HG03571 (cell line): ENCODE measurements at regions not wholly inside any gene's neighbourhood (a gene's known extent, or its start where the extent isn't known, plus 50 kb on each side); places are given as distances from the start of the nearest gene placed in this dataset.

Source experiments
- ATAC-seq: cut with Tn5 transposase; IDR thresholded peaks from one replicate; pipeline ENCODE4 v1.9.1; 2021; ENCODE audit not compliant: unreplicated experiment

- no peak for ATAC-seq
These were observed 172.8 kb downstream of the GATA3 start for GRCh38 chr10:8227246-8227645.

- no peak for ATAC-seq
These were observed 174.7 kb downstream of the GATA3 start for GRCh38 chr10:8229153-8229552.

DNA sequence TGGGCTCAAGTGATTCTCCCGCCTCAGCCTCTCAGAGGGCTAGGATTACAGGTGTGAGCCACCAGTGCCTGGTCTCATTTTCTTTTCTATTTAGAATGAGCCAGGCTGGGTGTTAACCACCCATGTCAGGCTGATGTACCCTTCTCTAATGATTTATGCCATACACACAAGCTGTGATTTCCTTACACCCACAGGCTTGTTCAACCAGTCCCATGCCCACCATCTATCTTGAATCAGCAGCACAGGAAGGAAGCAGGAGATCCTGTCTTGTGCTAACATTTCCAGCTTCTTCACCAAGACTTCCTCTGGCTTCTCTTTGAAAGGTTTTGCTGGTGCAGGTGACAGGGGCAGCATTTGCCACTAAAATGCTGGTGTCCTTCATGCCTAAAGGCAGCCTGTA lies 176.4 kb downstream of the GATA3 start:
- no peak for ATAC-seq

- ATAC-seq: no peak
These were observed 178.6 kb downstream of the GATA3 start for GRCh38 chr10:8233049-8233448.

DNA sequence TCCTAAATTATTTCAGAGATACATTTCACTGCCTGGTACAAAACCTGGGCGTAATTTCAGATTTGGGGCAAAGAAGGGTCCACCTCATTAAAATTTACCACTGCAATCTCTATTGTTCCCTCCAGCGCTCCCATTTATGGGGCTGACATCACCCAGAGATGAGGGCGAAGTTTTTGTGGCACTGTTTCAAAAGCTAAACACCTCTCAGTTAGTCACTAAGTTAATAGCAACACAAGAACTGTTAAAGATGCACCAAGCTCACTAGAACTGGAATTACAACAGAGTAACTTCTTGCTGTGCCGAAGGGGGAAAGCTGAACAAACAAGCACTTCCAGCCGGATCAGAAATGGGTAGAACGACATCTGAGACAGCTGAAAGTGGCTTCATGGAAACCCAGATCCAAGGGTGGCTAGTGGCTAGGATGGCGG lies 179.4 kb downstream of the GATA3 start:
- no peak for ATAC-seq

DNA sequence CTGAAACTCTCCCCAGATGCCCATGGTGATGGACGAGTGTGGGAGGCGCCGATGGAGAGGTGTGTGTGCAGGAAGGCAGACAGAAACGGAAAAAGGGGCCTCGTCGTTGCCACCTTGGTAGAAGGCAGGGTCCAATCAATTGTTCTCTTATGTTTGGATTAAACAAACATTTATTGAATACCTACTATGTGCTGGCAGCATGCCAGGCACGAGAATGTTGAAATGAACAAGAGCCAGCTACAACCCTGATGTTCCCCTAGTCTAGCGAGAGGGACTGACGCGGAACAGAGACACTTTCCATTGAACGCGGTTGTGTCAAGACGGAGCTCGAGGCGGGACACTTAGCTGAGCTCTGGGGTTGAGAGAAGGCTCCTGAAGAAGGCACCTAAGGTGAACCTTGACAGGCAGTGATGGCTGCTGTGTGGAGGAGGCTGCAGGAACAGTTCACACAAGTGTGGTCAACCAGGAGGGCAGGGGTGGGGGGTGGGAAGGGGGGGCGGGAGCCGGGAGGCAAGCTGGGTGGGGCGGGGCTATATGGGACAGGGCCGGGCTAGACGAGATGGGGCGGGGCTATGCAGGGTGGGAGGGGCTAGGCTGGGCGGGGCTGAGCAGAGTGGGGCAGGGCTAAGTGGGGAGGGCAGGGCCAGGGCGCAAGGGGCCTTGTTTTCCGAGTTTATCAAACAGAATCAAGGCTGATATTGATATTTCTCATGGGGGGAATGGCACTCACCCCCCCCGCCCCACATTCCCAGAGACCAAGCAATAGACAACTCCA lies 181.0 kb downstream of the GATA3 start:
- ATAC-seq: no peak

GRCh38 chr10:8238986-8239385 lies 184.5 kb downstream of the GATA3 start:
- ATAC-seq: no peak

DNA sequence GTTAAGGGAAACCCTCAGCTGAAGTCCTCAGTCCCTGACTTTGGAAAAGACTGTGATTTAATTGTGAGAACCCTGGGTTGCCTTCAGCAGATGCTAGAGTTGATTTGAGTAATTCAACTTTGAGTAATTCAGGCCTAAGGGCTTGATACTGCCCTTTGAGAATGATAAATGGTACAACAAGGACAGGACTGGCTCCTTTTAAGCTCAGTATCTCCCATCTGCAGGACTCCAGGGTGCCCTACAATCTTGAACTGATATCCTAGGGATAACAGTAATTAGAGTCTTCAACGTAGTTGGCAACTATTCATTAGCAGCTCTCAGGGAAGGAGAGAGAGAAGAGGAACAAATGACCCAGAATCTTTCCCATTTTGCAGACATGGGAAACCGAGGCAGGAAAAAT lies 186.4 kb downstream of the GATA3 start:
- no peak for ATAC-seq

DNA sequence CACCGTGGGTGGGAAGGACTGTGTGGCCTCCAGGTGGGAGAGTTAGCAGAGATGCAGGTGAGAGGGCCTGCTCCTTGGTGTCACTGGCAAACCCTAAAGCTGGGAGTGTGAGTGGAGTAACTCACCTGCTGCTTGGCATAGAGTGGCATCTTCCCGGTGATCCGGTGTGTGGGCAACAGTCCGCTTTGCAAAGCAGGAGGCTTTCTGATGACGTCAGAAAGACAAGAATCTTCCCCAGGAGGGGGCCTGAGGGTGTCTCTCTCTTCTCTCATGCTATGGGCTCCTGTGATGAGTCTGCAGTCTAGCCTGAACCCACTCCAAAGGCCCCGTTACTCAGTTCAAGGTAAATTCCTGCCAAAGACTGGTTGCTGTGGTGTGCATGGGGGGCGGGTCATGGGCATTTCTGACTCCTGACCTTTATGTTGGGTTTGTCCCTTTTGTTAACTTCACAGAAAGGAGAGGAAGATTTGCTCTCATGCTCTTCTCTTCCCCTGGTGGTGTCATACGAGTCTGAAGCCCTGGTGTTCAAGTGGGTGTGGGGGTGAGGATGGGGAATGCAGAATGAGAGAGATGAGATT lies 187.9 kb downstream of the GATA3 start:
- no peak for ATAC-seq

DNA sequence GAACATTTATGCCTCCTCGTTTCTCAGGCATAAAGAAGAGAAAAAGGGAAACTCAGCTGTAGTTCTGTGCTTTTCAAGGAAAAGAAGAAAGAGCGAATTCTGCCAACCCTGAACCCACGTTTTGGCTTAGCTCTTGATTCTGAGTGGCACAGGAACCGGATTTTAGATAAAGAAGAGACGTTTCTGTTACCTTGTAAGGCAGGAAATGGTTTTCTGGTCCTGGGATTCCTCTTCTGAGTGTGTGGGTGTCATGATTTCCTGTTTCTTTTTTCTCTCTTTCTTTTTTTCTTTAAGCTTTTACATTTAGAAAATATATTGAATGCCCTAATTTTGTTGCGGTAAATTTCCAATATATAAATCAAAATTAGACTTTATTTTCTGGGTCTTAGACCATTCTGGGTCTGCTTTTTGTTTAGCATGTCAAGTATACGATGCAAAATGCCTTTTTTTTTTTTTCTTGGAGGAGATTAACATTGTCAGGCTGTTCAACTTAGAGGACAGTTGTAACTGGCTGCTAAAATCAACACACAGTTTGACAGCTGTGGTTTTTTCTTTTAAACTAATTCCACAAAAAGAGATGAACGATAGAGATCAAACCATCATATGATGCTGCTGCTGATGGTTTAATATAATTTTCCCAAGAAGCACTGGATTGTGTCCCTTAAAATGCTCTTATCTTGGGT lies 190.8 kb downstream of the GATA3 start:
- no peak for ATAC-seq

GRCh38 chr10:8245814-8246142 lies 191.3 kb downstream of the GATA3 start:
- ATAC-seq: no peak

GRCh38 chr10:8246548-8246947 lies 192.1 kb downstream of the GATA3 start:
- ATAC-seq: no peak

- no peak for ATAC-seq
These were observed 192.7 kb downstream of the GATA3 start for GRCh38 chr10:8247191-8247590.

DNA sequence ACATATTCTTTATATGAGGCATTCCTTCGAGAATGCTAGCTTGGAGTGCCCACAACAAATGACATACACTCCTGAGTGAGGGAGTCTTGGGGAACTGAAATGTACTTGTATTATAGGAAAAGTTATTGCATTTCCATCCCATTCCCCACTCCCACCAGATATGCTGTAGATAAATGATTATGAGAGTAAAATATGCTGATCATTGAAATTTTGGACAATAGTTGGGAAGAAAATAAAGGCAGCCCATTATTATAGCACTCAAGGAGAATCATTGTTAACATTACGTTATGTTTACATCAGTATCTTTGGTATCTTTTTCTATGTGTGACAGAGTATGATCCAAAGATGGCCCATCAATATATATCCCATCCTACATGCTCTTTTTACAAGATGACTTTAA lies 194.4 kb downstream of the GATA3 start:
- ATAC-seq: no peak

DNA sequence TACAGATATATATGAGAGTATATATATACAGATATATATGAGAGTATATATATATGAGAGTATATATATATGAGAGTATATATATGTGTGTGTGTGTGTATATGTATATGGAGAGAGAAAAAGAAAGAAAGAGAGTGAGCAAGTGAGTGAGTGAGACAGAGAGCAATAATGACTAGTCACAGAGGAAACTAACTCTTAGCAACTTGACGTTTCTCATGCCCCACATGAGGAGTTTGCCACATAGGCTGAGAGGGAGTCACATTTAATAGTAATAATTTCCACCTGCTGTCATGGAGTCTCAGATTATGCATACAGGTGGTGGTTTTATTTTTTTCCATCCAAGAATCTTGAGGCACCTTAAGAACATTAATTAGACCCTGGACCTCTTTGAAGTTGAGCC lies 199.9 kb downstream of the GATA3 start:
- no peak for ATAC-seq

GRCh38 chr10:8255301-8255700 lies 200.8 kb downstream of the GATA3 start:
- no peak for ATAC-seq

GRCh38 chr10:8260645-8261044 lies 206.2 kb downstream of the GATA3 start:
- no peak for ATAC-seq

DNA sequence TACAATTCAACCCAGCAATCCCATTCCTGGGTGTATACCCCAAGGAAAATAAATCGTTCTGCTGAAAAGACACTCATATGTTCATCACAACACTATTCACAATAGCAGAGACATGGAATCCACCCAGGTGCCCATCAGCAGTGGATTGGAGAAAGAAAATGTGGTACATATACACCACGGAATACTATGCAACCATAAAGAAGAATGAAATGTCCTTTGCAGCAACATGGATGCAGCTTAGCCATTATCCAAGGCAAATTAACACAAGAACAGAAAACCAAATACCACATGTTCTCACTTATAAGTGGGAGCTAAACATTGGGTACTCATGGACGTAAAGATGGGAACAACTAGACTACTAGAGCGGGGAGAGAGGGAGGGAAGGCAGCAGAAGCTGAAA lies 207.8 kb downstream of the GATA3 start:
- no peak for ATAC-seq

- ATAC-seq: no peak
These were observed 215.5 kb downstream of the GATA3 start for GRCh38 chr10:8269976-8270375.

DNA sequence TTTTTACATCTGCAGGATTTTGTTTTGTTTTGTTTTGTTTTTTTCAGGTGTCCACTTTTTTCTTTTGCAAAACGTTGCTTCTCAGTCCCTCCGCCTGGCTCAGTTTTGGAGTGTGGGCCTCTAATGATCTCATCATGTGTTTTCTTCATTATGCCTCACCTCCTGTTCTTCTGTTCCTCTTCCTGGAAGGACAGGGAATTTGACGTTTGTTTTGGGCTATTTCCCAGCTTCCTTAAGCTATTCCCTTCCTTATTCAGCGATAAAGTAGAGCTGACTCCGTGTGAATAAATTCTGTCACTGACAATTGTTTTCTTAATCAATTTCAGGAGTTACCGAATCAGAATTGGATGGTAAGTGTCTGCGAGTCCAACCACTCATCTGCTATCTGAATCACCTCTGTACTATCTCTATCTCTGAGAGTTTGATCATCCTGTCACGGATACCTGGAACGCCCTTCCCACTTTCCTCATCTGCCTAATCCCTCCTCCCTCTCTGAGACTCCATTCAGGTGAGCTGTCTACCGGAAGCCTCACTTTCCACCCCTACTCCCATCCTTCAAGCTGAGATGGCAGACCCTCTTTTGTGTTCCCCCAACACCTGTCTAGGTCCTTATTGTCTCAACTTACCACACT lies 218.4 kb downstream of the GATA3 start:
- no peak for ATAC-seq

GRCh38 chr10:8273749-8274148 lies 219.3 kb downstream of the GATA3 start:
- no peak for ATAC-seq

- no peak for ATAC-seq
These were observed 221.4 kb downstream of the GATA3 start for GRCh38 chr10:8275911-8276310.
